Left lung (tissue), 4 donors: ENCODE measurements at regions not wholly inside any gene's neighbourhood (a gene's known extent, or its start where the extent isn't known, plus 50 kb on each side); places are given as distances from the start of the nearest gene placed in this dataset.

Source experiments
- ATAC-seq: fragments of 200-7000 bp; cut with Tn5 transposase; one replicate; pipeline ENCODE4 v1.9.1; 2020; ENCODE audit warnings: moderate library complexity
- DNase-seq, 4 donors: peaks; one replicate each; pipeline ENCODE4 v3.0.0-alpha.2; 2013 to 2020
- H3K27ac ChIP-seq, 2 donors: fragments of 200-600 bp; sonication (generic) in 1 of 2; one replicate each; pipeline versions ENCODE4 v1.5.0 to v1.8.0; 2020 to 2021
- H3K27me3 ChIP-seq, 2 donors: fragments of 200-600 bp; sonication (generic) in 1 of 2; one replicate each; pipeline versions ENCODE4 v1.5.0 to v1.8.0; 2020 to 2021
- H3K36me3 ChIP-seq, 2 donors: fragments of 200-600 bp; sonication (generic) in 1 of 2; one replicate each; pipeline versions ENCODE4 v1.5.0 to v1.8.0; 2020 to 2021
- H3K4me1 ChIP-seq, 2 donors: fragments of 200-600 bp; one replicate each; pipeline ENCODE4 v1.8.0; 2021
- H3K4me3 ChIP-seq, 2 donors: fragments of 200-600 bp; sonication (generic) in 1 of 2; one replicate each; pipeline versions ENCODE4 v1.5.0 to v1.8.0; 2020 to 2021; ENCODE audit warnings: mild to moderate bottlenecking in 1 of 2
- H3K9me3 ChIP-seq, 2 donors: fragments of 200-600 bp; sonication (generic) in 1 of 2; one replicate each; pipeline versions ENCODE4 v1.5.0 to v1.8.0; 2020 to 2021
- intact Hi-C, 2 donors: fragments of 100-400 bp; cut with DNase I; formaldehyde crosslinking; loops; one replicate each; pipeline versions ENCODE4 v1.11.2 to v1.14.2; 2022
- TF ChIP-seq, protein P1 (sequence below), 2 donors: fragments of 200-600 bp; sonication (generic) in 1 of 2; IDR thresholded peaks; one replicate each; pipeline versions ENCODE4 v1.5.0 to v1.8.0; 2021; ENCODE audit warnings: antibody characterized with exemption in 2 of 2
- donor health status: DM: no; HTN: yes; CAD: no.
- donor health status: DM: no; HTN: no; CAD: no.

DNA sequence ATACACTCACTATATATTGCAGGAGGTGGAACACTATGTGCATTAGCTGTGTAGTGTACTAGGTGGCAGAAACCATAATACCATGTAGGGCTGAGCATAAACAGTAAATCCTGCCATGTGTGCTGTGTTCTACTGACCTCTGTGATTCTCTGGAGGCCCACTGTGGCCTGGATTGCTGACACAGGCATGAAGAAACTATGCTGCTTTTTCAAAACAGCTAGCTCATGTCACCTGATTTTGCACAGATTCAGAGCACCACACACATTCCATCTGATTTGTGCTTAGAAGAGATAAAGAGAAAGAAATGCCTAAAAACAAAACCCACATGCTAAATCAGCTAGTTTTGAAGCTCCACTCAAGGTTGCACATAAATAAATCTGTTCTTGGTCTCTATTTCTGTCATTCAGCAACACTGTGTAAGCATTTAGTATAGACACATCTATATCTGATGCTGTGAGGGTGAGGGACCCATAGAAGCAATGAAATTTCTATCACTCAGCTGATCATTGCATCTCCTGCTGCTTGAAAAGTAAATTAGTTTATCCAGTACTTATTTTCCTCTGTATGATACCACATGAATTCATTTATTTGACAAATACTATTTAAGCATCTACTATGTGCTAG lies 1007.7 kb upstream of the SEMA6D start:
- Histone ChIP-seq H3K27ac (no peak overlapping the region), H3K36me3 (no peaks in the 10 kb centered on the region), H3K4me3 (no peak overlapping the region), H3K27me3 (no peaks in the 10 kb centered on the region), H3K9me3 (peaks cover 0 to 4% of the 10 kb centered on the region in 2 donors), H3K4me1 (no peaks in the 10 kb centered on the region)
- TF ChIP-seq, protein P1, sequence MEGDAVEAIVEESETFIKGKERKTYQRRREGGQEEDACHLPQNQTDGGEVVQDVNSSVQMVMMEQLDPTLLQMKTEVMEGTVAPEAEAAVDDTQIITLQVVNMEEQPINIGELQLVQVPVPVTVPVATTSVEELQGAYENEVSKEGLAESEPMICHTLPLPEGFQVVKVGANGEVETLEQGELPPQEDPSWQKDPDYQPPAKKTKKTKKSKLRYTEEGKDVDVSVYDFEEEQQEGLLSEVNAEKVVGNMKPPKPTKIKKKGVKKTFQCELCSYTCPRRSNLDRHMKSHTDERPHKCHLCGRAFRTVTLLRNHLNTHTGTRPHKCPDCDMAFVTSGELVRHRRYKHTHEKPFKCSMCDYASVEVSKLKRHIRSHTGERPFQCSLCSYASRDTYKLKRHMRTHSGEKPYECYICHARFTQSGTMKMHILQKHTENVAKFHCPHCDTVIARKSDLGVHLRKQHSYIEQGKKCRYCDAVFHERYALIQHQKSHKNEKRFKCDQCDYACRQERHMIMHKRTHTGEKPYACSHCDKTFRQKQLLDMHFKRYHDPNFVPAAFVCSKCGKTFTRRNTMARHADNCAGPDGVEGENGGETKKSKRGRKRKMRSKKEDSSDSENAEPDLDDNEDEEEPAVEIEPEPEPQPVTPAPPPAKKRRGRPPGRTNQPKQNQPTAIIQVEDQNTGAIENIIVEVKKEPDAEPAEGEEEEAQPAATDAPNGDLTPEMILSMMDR (IDR thresholded peaks at IDR 0.05) = no peak
- no peak for ATAC-seq
- DNase-seq = no peak
- intact Hi-C loops = no loop called here

DNA sequence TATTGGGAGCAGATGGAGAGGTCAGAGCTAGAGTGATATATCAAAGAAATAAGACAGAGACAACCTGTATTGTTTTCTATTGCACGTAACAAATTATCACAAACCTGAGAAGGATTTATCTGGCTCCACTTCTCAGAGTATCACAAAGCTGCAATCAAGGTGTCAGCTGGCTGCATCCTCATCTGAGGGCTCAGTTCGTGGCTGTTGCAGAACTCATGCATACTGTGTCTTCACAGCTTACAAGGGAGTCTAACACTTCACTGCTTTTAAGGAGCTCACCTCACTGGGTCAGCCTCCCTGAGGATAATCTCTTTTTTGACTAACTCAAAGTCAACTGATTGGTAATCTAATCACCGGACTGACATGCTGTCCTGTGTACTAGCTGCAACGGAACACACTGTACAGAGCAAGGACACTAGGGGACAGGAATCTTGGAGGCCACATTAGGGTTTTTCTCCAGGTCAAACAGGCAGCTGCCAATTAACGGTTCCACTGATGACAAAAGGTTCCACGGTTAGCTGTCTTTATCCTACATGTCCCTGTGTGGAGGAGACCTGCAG lies 1006.8 kb upstream of the SEMA6D start:
- intact Hi-C loops = no loop called here

DNA sequence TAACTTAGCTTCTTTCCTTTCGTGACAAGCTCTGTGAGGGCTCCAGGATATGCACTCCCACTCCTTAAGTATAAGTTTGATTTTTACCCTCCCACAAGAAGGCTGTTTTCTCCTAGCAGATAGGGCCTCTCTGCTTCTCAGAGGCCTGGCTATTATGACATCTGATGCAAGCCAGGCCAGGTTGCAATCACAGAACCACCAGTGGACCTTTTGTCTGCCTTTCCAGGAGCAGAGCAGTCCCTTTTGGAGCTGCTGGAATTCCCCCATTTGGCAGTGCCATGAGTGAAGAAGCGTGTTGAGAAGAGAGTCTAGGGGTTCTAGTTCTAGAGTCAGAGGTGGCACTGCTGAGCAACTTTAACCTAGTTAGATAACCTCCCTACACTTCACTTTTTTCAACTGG lies 1004.3 kb upstream of the SEMA6D start:
- H3K4me1 ChIP-seq = no peaks in the 10 kb centered on the region
- no peaks in the 10 kb centered on the region for H3K27me3 ChIP-seq
- H3K9me3 ChIP-seq = no peaks in the 10 kb centered on the region
- H3K36me3 ChIP-seq = no peaks in the 10 kb centered on the region
- H3K4me3 ChIP-seq = no peak overlapping the region
- H3K27ac ChIP-seq = no peak overlapping the region
- TF ChIP-seq, protein P1 (IDR thresholded peaks at IDR 0.05) = no peak
- ATAC-seq (no peak), DNase-seq (no peak)
- intact Hi-C loops = no loop called here

More for the DNA sequence above, 1006.8 kb upstream of the SEMA6D start:
- TF ChIP-seq, protein P1 (IDR thresholded peaks at IDR 0.05) = no peak
- no peaks in the 10 kb centered on the region for H3K27me3 ChIP-seq
- peaks cover 0 to 4% of the 10 kb centered on the region in 2 donors for H3K9me3 ChIP-seq
- ATAC-seq (no peak), DNase-seq (no peak)
- no peak overlapping the region for H3K4me3 ChIP-seq
- H3K4me1 ChIP-seq = no peaks in the 10 kb centered on the region
- no peak overlapping the region for H3K27ac ChIP-seq
- H3K36me3 ChIP-seq = no peaks in the 10 kb centered on the region

DNA sequence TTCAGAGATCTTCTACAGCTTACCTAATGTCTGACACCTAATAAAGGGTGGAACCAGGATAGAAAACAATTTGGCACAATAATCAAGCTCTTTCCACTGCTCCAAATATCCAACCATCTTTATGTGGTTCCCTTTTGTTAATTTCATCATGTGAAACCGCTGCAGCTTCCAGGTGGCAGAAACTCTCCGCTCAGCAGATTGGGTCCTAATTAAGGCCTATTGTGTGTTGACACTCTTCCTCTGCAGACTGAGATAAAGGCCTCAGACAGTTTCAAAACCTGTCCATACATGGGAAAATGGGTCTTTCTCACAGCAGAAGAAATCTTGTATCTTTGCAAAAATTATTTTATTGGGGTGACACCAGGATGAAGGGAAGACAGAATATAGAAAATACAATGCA lies 1002.4 kb upstream of the SEMA6D start:
- H3K27ac ChIP-seq = no peak overlapping the region
- no peaks in the 10 kb centered on the region for H3K4me1 ChIP-seq
- no peaks in the 10 kb centered on the region for H3K27me3 ChIP-seq
- H3K36me3 ChIP-seq = no peaks in the 10 kb centered on the region
- no peak overlapping the region for H3K4me3 ChIP-seq
- DNase-seq (no peak), ATAC-seq (no peak)
- TF ChIP-seq, protein P1 (IDR thresholded peaks at IDR 0.05) = no peak
- intact Hi-C loops = no loop called here
- H3K9me3 ChIP-seq = no peaks in the 10 kb centered on the region

DNA sequence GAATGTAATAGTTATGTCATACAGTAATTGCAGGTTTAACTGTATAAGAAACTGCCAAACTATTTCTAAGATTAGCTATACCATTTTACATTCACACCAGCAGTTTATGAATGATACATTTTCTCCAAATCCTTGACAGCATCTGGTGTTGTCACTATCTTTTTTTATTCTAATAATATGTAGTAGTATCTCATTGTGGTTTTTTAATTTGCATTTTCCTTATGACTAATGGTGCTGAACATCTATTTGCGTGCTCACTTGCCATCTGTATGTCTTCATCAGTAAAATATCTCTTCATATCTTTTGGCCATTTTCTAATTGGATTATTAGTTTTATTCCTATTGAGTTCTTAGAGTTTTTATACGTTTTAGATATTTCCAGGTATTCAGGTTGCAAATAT lies 994.0 kb upstream of the SEMA6D start:
- Histone ChIP-seq H3K4me1 (no peaks in the 10 kb centered on the region), H3K9me3 (peaks cover 0 to 23% of the 10 kb centered on the region in 2 donors), H3K36me3 (no peaks in the 10 kb centered on the region), H3K27me3 (no peaks in the 10 kb centered on the region), H3K4me3 (no peak overlapping the region), H3K27ac (no peak overlapping the region)
- intact Hi-C loops = no loop called here
- ATAC-seq = no peak
- TF ChIP-seq, protein P1 (IDR thresholded peaks at IDR 0.05) = no peak
- no peak for DNase-seq
